ENCODE measurements at regions not wholly inside any gene's neighbourhood (a gene's known extent, or its start where the extent isn't known, plus 50 kb on each side); places are given as distances from the start of the nearest gene placed in this dataset.

DNA sequence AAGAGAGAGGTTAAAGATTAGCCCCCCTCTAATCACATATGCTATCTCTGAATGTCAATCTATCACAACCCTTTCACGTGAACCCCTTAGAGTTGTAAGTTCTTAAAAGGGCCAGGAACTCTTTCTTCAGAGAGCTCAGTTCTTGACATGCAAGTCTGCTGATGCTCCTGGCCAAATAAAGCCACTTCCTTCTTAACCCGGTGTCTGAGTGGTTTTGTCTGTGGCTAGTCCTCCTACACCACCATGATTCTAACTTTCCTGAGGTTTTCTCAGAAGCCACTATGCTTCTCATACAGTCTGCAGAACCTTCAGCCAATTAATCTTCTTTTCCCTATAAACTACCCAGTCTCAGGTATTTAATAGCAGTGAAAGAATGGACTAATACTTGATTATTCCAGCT is 231.1 kb upstream of the CNTN6 start:
- TF ChIP-seq POLR2A (IDR thresholded peaks at IDR 0.05) (no peak), POLR2AphosphoS5 (IDR thresholded peaks at IDR 0.05) (no peak)
- TF ChIP-seq, protein P1, sequence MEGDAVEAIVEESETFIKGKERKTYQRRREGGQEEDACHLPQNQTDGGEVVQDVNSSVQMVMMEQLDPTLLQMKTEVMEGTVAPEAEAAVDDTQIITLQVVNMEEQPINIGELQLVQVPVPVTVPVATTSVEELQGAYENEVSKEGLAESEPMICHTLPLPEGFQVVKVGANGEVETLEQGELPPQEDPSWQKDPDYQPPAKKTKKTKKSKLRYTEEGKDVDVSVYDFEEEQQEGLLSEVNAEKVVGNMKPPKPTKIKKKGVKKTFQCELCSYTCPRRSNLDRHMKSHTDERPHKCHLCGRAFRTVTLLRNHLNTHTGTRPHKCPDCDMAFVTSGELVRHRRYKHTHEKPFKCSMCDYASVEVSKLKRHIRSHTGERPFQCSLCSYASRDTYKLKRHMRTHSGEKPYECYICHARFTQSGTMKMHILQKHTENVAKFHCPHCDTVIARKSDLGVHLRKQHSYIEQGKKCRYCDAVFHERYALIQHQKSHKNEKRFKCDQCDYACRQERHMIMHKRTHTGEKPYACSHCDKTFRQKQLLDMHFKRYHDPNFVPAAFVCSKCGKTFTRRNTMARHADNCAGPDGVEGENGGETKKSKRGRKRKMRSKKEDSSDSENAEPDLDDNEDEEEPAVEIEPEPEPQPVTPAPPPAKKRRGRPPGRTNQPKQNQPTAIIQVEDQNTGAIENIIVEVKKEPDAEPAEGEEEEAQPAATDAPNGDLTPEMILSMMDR (IDR thresholded peaks at IDR 0.05): no peak

All from gastroesophageal sphincter (tissue), 3 donors.